SU-DHL-6 (cell line): ENCODE measurements at regions not wholly inside any gene's neighbourhood (a gene's known extent, or its start where the extent isn't known, plus 50 kb on each side); places are given as distances from the start of the nearest gene placed in this dataset.

Experiments used
- H2AFZ ChIP-seq: fragments of 200-600 bp; sonication (generic); 2 replicates; pipeline ENCODE4 v1.6.1; 2014; ENCODE audit warnings: low read depth, mild to moderate bottlenecking, moderate library complexity, mixed read lengths, antibody characterized with exemption, low read length; ENCODE audit not compliant: severe bottlenecking
- H3F3A ChIP-seq: fragments of 200-600 bp; shearing (Covaris generic); 2 replicates; pipeline ENCODE4 v1.6.0; 2016; ENCODE audit warnings: antibody characterized with exemption, mild to moderate bottlenecking; ENCODE audit not compliant: insufficient read depth
- H3K27ac ChIP-seq: fragments of 200-600 bp; sonication (generic); 2 replicates; pipeline ENCODE4 v1.5.1; 2016; ENCODE audit warnings: low read depth, mild to moderate bottlenecking, low read length, moderate library complexity, mixed read lengths
- H3K27me3 ChIP-seq: fragments of 200-600 bp; sonication (generic), shearing (Covaris generic); 2 replicates; pipeline ENCODE4 v1.6.0; 2014; ENCODE audit warnings: mild to moderate bottlenecking, low read length
- H3K36me3 ChIP-seq: fragments of 200-600 bp; sonication (generic); 2 replicates; pipeline ENCODE4 v1.6.1; 2014; ENCODE audit warnings: mild to moderate bottlenecking, low read length, mixed read lengths
- H3K4me2 ChIP-seq: fragments of 300-600, 200-600 bp; shearing (Covaris generic), sonication (generic); 2 replicates; pipeline ENCODE4 v1.6.0; 2014; ENCODE audit warnings: low read length, low read depth, mild to moderate bottlenecking; ENCODE audit not compliant: poor library complexity, severe bottlenecking
- H3K4me3 ChIP-seq: fragments of 200-600 bp; sonication (generic); 2 replicates; pipeline ENCODE4 v1.5.1; 2014; ENCODE audit warnings: antibody characterized with exemption, low read length, mild to moderate bottlenecking, mixed read lengths; ENCODE audit not compliant: insufficient read depth, poor library complexity, severe bottlenecking
- H3K79me2 ChIP-seq: fragments of 200-600 bp; sonication (generic); 2 replicates; pipeline ENCODE4 v1.6.1; 2014; ENCODE audit warnings: mild to moderate bottlenecking, low read length, moderate library complexity; ENCODE audit not compliant: insufficient read depth
- H3K9ac ChIP-seq: fragments of 200-600 bp; sonication (generic); 2 replicates; pipeline ENCODE4 v1.7.0; 2014; ENCODE audit warnings: mild to moderate bottlenecking, low read length
- H3K9me2 ChIP-seq: fragments of 200-600 bp; sonication (generic); replicated peaks from 2 replicates; pipeline ENCODE4 v1.6.1; 2014; ENCODE audit warnings: low read length; ENCODE audit not compliant: insufficient read depth
- H3K9me3 ChIP-seq: fragments of 200-600 bp; sonication (generic); 2 replicates; pipeline ENCODE4 v1.6.1; 2014; ENCODE audit warnings: low read length, mixed read lengths; ENCODE audit not compliant: insufficient read depth
- H4K20me1 ChIP-seq: fragments of 200-600 bp; sonication (generic); 2 replicates; pipeline ENCODE4 v1.6.1; 2014; ENCODE audit warnings: low read depth, mild to moderate bottlenecking, antibody characterized with exemption, low read length, moderate library complexity, mixed read lengths
- EZH2phosphoT487 ChIP-seq: fragments of 200-600 bp; sonication (generic), shearing (Covaris generic); conservative IDR thresholded peaks from 2 replicates; pipeline ENCODE4 v1.6.1; 2018; ENCODE audit warnings: mild to moderate bottlenecking, antibody characterized with exemption, low read length, moderate library complexity, mixed read lengths
- TF ChIP-seq, protein P1 (sequence below): fragments of 200-600 bp; sonication (generic); IDR thresholded peaks from one replicate; pipeline ENCODE4 v1.5.1; 2017; ENCODE audit warnings: antibody characterized with exemption, mild to moderate bottlenecking, low read length, moderate library complexity; ENCODE audit not compliant: insufficient read depth, poor library complexity, severe bottlenecking

DNA sequence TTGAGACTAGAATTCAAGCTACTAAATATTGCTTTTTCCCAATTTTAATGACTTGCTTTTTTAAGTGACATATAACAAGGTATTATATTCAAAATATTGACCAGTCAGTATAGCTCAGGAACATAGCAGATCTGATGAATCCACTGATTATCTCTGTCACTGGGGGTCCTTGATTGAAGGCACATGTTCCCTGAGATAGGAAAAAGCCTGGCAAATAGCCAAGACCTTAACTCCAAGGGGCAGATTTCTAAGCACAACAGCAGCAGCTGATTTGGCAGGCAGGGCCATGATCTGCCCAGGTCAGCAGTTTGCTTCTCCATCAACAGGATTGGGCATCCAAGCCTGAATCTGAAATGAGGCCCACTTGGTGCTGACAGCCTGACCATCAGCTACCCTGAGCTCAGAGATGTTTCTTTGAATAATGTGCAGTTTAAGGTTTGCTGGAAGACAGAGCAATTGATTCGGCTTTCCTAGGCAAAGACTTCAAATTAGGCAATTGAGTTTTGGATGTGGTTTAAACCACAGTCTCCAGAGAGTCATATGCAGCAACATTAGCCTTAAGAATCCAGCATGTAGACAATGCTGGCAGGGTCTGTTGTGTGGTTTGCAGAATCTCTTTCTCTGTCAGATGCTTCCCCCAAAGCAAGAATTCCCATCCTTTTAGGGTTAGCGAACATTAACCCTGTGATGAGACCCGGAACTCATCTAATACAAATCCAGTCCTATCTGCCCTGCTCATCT is 352.6 kb downstream of the ADRA2A start:
- no peak overlapping the region for H3K27ac ChIP-seq
- no peaks in the 10 kb centered on the region for H4K20me1 ChIP-seq
- H3K79me2 ChIP-seq, result no peaks in the 10 kb centered on the region
- no peak overlapping the region for H3K4me2 ChIP-seq
- no peak overlapping the region for H2AFZ ChIP-seq
- no peak overlapping the region for H3K9ac ChIP-seq
- no peak overlapping the region for H3K4me3 ChIP-seq
- H3K36me3 ChIP-seq, result no peaks in the 10 kb centered on the region
- H3K9me2 ChIP-seq, result no peaks in the 10 kb centered on the region
- H3F3A ChIP-seq, result no peaks in the 10 kb centered on the region
- no peaks in the 10 kb centered on the region for H3K9me3 ChIP-seq
- H3K27me3 ChIP-seq, result no peaks in the 10 kb centered on the region
- TF ChIP-seq, protein P1, sequence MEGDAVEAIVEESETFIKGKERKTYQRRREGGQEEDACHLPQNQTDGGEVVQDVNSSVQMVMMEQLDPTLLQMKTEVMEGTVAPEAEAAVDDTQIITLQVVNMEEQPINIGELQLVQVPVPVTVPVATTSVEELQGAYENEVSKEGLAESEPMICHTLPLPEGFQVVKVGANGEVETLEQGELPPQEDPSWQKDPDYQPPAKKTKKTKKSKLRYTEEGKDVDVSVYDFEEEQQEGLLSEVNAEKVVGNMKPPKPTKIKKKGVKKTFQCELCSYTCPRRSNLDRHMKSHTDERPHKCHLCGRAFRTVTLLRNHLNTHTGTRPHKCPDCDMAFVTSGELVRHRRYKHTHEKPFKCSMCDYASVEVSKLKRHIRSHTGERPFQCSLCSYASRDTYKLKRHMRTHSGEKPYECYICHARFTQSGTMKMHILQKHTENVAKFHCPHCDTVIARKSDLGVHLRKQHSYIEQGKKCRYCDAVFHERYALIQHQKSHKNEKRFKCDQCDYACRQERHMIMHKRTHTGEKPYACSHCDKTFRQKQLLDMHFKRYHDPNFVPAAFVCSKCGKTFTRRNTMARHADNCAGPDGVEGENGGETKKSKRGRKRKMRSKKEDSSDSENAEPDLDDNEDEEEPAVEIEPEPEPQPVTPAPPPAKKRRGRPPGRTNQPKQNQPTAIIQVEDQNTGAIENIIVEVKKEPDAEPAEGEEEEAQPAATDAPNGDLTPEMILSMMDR, result no peak
- TF ChIP-seq EZH2phosphoT487, result no peak

DNA sequence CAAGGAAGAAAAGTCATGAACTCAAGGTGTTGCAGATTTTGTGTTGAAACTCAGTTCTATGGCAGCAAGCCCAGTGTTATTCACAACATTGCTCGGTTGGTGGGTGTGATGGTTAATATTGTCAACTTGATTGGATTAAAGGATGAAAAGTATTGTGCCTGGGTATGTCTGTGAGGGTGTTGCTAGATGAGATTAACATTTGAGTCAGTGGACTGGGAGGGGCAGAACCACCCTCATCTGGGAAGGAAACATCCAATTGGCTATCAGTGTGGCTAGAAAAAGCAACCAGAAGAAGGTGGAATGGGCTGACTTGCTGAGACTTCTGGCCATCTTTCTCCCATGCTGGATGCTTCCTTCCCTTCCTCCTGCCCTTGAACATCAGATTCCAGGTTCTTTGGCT is 353.2 kb downstream of the ADRA2A start:
- TF ChIP-seq, protein P1, result no peak
- no peak for TF ChIP-seq EZH2phosphoT487
- no peak overlapping the region for H3K4me2 ChIP-seq
- no peaks in the 10 kb centered on the region for H3F3A ChIP-seq
- H4K20me1 ChIP-seq, result no peaks in the 10 kb centered on the region
- no peak overlapping the region for H3K9ac ChIP-seq
- H3K27me3 ChIP-seq, result no peaks in the 10 kb centered on the region
- no peaks in the 10 kb centered on the region for H3K79me2 ChIP-seq
- H3K9me2 ChIP-seq, result no peaks in the 10 kb centered on the region
- H3K27ac ChIP-seq, result no peak overlapping the region
- H3K4me3 ChIP-seq, result no peak overlapping the region
- no peak overlapping the region for H2AFZ ChIP-seq
- H3K36me3 ChIP-seq, result no peaks in the 10 kb centered on the region
- H3K9me3 ChIP-seq, result no peaks in the 10 kb centered on the region

DNA sequence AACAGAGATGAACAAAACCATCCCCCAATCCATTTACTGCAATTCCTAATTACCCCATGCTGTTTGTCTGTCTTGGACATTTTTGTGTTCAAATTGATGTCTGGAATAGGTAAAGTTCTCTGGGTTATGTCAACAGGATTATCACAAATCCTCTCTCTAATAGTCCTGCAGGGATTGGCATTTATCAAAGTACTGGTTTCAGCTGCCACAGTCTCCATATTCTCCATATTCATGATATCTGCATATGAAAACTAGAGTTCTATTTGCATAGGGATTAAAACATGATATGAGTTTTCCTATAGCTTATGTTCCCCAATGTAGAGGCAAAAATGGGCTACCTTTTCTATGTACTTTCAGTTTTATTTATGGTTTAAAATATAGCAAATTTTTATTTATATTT is 355.8 kb downstream of the ADRA2A start:
- H3K27me3 ChIP-seq, result no peaks in the 10 kb centered on the region
- no peaks in the 10 kb centered on the region for H3K36me3 ChIP-seq
- H3K9ac ChIP-seq, result no peak overlapping the region
- no peak overlapping the region for H3K27ac ChIP-seq
- H3K4me2 ChIP-seq, result no peak overlapping the region
- H3F3A ChIP-seq, result no peaks in the 10 kb centered on the region
- H3K79me2 ChIP-seq, result no peaks in the 10 kb centered on the region
- H3K9me3 ChIP-seq, result no peaks in the 10 kb centered on the region
- no peak overlapping the region for H3K4me3 ChIP-seq
- H3K9me2 ChIP-seq, result no peaks in the 10 kb centered on the region
- H2AFZ ChIP-seq, result no peak overlapping the region
- TF ChIP-seq EZH2phosphoT487, result no peak
- TF ChIP-seq, protein P1, result no peak
- H4K20me1 ChIP-seq, result no peaks in the 10 kb centered on the region
